GM12878 (cell line): ENCODE measurements at regions not wholly inside any gene's neighbourhood (a gene's known extent, or its start where the extent isn't known, plus 50 kb on each side); places are given as distances from the start of the nearest gene placed in this dataset.

Experiments
- ATAC-seq: fragments of 200-7000 bp; cut with Tn5 transposase; 3 replicates; pipeline ENCODE4 v1.9.1; 2020; ENCODE audit warnings: mild to moderate bottlenecking, moderate library complexity
- BruUV-seq: library from RNA; stranded (reverse); fragments of 400-500 nt; replicated peaks from 2 replicates; lab custom pipeline; 2021; lab: Mats Ljungman, UMichigan
- CTCF ChIA-PET: fragments of 300-600 bp; sonication (Branson Sonifier 250); formaldehyde crosslinking; extraction: SDS; loops from one replicate; lab custom pipeline; 2021; ENCODE audit warnings: inconsistent platforms; lab: Yijun Ruan, JAX
- POLR2A ChIA-PET: fragments of 350-600 bp; formaldehyde crosslinking; extraction: SDS; loops from one replicate; lab custom pipeline; 2021; ENCODE audit warnings: inconsistent platforms; lab: Charles Lee
- RAD21 ChIA-PET: fragments of 300-600 bp; sonication (Branson Sonifier 250); formaldehyde crosslinking; loops from one replicate; lab custom pipeline; 2023; ENCODE audit warnings: antibody characterized with exemption; ENCODE audit not compliant: unreplicated experiment; lab: Charles Lee
- SMC1A ChIA-PET: fragments of 300-600 bp; sonication (Branson Sonifier 250); formaldehyde crosslinking; loops from one replicate; lab custom pipeline; 2023; ENCODE audit not compliant: unreplicated experiment, uncharacterized antibody; lab: Charles Lee
- DNase-seq: peaks from one replicate; pipeline ENCODE4 v3.0.0-alpha.2; 2011; ENCODE audit warnings: low read depth, low spot score
- FAIRE-seq: peaks from 3 replicates; lab custom pipeline; 2011; peaks lifted over from hg19 to GRCh38; lab: Jason Lieb, UNC
- H2AFZ ChIP-seq: 2 replicates; pipeline ENCODE4 v1.6.0; 2011; ENCODE audit warnings: low read depth, low read length, control low read depth; ENCODE audit not compliant: control insufficient read depth
- H3K27ac ChIP-seq: 2 replicates; pipeline ENCODE4 v1.5.1; 2011; ENCODE audit warnings: control low read depth; ENCODE audit not compliant: control insufficient read depth, insufficient read depth
- H3K27me3 ChIP-seq, 2 experiments: replicated peaks in 1 of 2; 2 replicates each; pipeline versions ENCODE4 v1.6.0 to v1.6.1; 2011; ENCODE audit warnings: low read length in 1 of 2; ENCODE audit not compliant: control insufficient read depth in 2 of 2, insufficient read depth in 2 of 2
- H3K36me3 ChIP-seq, 2 experiments: 2 replicates each; pipeline ENCODE4 v1.5.1; 2011; ENCODE audit warnings: low read length in 1 of 2; ENCODE audit not compliant: control insufficient read depth in 2 of 2, insufficient read depth in 2 of 2
- H3K4me1 ChIP-seq: 2 replicates; pipeline ENCODE4 v1.6.1; 2011; ENCODE audit warnings: mild to moderate bottlenecking, low read length, moderate library complexity, mixed read lengths; ENCODE audit not compliant: control insufficient read depth, insufficient read depth
- H3K4me2 ChIP-seq: 2 replicates; pipeline ENCODE4 v1.6.0; 2011; ENCODE audit warnings: control low read depth; ENCODE audit not compliant: control insufficient read depth, insufficient read depth
- H3K4me3 ChIP-seq: fragments of 200-600 bp; sonication (generic); 2 replicates; pipeline ENCODE4 v1.5.1; 2016
- H3K79me2 ChIP-seq: 2 replicates; pipeline ENCODE4 v1.6.0; 2011; ENCODE audit warnings: low read length; ENCODE audit not compliant: control insufficient read depth, insufficient read depth
- H3K9ac ChIP-seq: 2 replicates; pipeline ENCODE4 v1.8.0; 2011; ENCODE audit warnings: low read length, control low read depth, mixed read lengths; ENCODE audit not compliant: control insufficient read depth, insufficient read depth
- H3K9me3 ChIP-seq: replicated peaks from 3 replicates; pipeline ENCODE4 v1.5.1; 2011; ENCODE audit warnings: mild to moderate bottlenecking, low read length; ENCODE audit not compliant: control insufficient read depth, insufficient read depth
- H4K20me1 ChIP-seq: 2 replicates; pipeline ENCODE4 v1.6.0; 2011; ENCODE audit not compliant: control insufficient read depth, insufficient read depth
- ATF3 ChIP-seq: IDR thresholded peaks from 2 replicates; pipeline ENCODE4 v1.6.1; 2011; ENCODE audit warnings: low read depth, mild to moderate bottlenecking, low read length, moderate library complexity, borderline replicate concordance; ENCODE audit errors: extremely low read depth
- CBX3 ChIP-seq: fragments of 200-600 bp; sonication (generic); IDR thresholded peaks from 2 replicates; pipeline ENCODE4 v1.6.1; 2016; ENCODE audit warnings: low read depth, borderline replicate concordance
- EED ChIP-seq: sonication (generic); IDR thresholded peaks from 2 replicates; pipeline ENCODE4 v1.6.1; 2016; ENCODE audit warnings: antibody characterized with exemption, low read depth
- FOXM1 ChIP-seq: IDR thresholded peaks from 2 replicates; pipeline ENCODE4 v1.6.1; 2012; ENCODE audit warnings: low read depth, mild to moderate bottlenecking, inconsistent platforms, low read length, moderate library complexity
- HDAC6 ChIP-seq: fragments of 200-600 bp; sonication (generic); IDR thresholded peaks from one replicate; pipeline ENCODE4 v1.8.0; 2017; ENCODE audit warnings: antibody characterized with exemption; ENCODE audit not compliant: unreplicated experiment
- HSF1 ChIP-seq: fragments of 150-350 bp; IDR thresholded peaks from 2 replicates; pipeline ENCODE4 v1.6.1; 2014; ENCODE audit warnings: mild to moderate bottlenecking, low read depth, low read length
- NFYB ChIP-seq: IDR thresholded peaks from 2 replicates; pipeline ENCODE4 v1.6.1; 2011; ENCODE audit warnings: low read depth, mild to moderate bottlenecking, low read length, improper control_type of control experiment, moderate library complexity; ENCODE audit not compliant: insufficient read depth
- NKRF ChIP-seq: fragments of 450-650 bp; conservative IDR thresholded peaks from 2 replicates; pipeline ENCODE4 v1.6.1; 2017; ENCODE audit warnings: mild to moderate bottlenecking, moderate library complexity
- POLR2AphosphoS5 ChIP-seq: IDR thresholded peaks from 2 replicates; pipeline ENCODE4 v1.6.1; 2011; ENCODE audit warnings: mild to moderate bottlenecking, low read length, inconsistent platforms
- RAD21 ChIP-seq: IDR thresholded peaks from 2 replicates; pipeline ENCODE4 v1.6.1; 2011; ENCODE audit warnings: mild to moderate bottlenecking, low read depth, low read length, moderate library complexity; ENCODE audit not compliant: insufficient read depth
- SKIL ChIP-seq: fragments of 450-650 bp; IDR thresholded peaks from 2 replicates; pipeline ENCODE4 v1.6.1; 2017; ENCODE audit warnings: mild to moderate bottlenecking, low read depth, inconsistent platforms; ENCODE audit not compliant: poor library complexity, severe bottlenecking
- SREBF1 ChIP-seq: IDR thresholded peaks from 2 replicates; pipeline ENCODE4 v1.6.1; 2012; ENCODE audit warnings: mild to moderate bottlenecking, low read length
- YY1 ChIP-seq: IDR thresholded peaks from 2 replicates; pipeline ENCODE4 v1.6.1; 2011; ENCODE audit warnings: low read depth, mild to moderate bottlenecking, low read length
- ZNF24 ChIP-seq: fragments of 450-650 bp; IDR thresholded peaks from 2 replicates; pipeline ENCODE4 v1.6.1; 2017; ENCODE audit warnings: antibody characterized with exemption, mild to moderate bottlenecking
- ZNF384 ChIP-seq: IDR thresholded peaks from 2 replicates; pipeline ENCODE4 v1.6.1; 2012; ENCODE audit warnings: low read depth, mild to moderate bottlenecking, low read length, improper control_type of control experiment, borderline replicate concordance
- ZZZ3 ChIP-seq: IDR thresholded peaks from 2 replicates; pipeline ENCODE4 v1.6.1; 2011; ENCODE audit warnings: low read depth; ENCODE audit not compliant: control insufficient read depth, insufficient read length
- WGBS: methylation state at CpG from one replicate; pipeline ENCODE4 v1.1.6; 2016; ENCODE audit warnings: low lambda C conversion rate; ENCODE audit not compliant: insufficient replicate concordance, insufficient coverage; ENCODE audit errors: missing lambda C conversion rate; 5-methylcytosine and 5-hydroxymethylcytosine counted together
- in situ Hi-C: fragments of 300-500 bp; cut with MboI; formaldehyde crosslinking; loops from 9 replicates; pipeline ENCODE4 v1.14.3; 2018; ENCODE audit warnings: mixed read lengths
- intact Hi-C: fragments of 100-400 bp; cut with micrococcal nuclease; formaldehyde crosslinking; loops from one replicate; pipeline ENCODE4 v1.14.2; 2022; ENCODE audit not compliant: unreplicated experiment

- TF ChIP-seq NFYB = no peak
- TF ChIP-seq, all 136 proteins: peak for 0
Measured at GRCh38 chr13:34816245-34816884, 125.7 kb upstream of the NBEA start (continued).

- no peak overlapping the region for H3K27ac ChIP-seq
- no peak overlapping the region for H3K9ac ChIP-seq
- 14% methylated on average over 6 of the region's 6 CpGs for WGBS
- no peaks in the 10 kb centered on the region for H3K79me2 ChIP-seq
- FAIRE-seq = no peak
- no TSS peak for BruUV-seq
- H3K4me1 ChIP-seq = no peaks in the 10 kb centered on the region
- no peak overlapping the region for H3K4me2 ChIP-seq
- no peak for TF ChIP-seq CBX3
- TF ChIP-seq ATF3 = no peak
- no peak for TF ChIP-seq POLR2AphosphoS5
- no peak for TF ChIP-seq SREBF1
- no peak for TF ChIP-seq EED
- TF ChIP-seq ZZZ3 = no peak
- no peak for TF ChIP-seq HDAC6
- no peak for TF ChIP-seq HSF1
- TF ChIP-seq NKRF = no peak
- no peak for TF ChIP-seq FOXM1
- TF ChIP-seq RAD21 = no peak
- no peak for TF ChIP-seq SKIL
- TF ChIP-seq ZNF24 = no peak
- TF ChIP-seq YY1 = no peak
- TF ChIP-seq ZNF384 = no peak
- intact Hi-C loops = no loop called here
- no peak overlapping the region for H2AFZ ChIP-seq
- no peaks in the 10 kb centered on the region for H3K27me3 ChIP-seq
- CTCF ChIA-PET = no interaction called here
- in situ Hi-C loops = no loop called here
- POLR2A ChIA-PET = no interaction called here
- DNase-seq = no peak
- H4K20me1 ChIP-seq = no peaks in the 10 kb centered on the region
- no peak overlapping the region for H3K4me3 ChIP-seq
- SMC1A ChIA-PET = no interaction called here
- no peaks in the 10 kb centered on the region for H3K9me3 ChIP-seq
- H3K36me3 ChIP-seq = no peaks in the 10 kb centered on the region
- no peak for ATAC-seq
- RAD21 ChIA-PET = no interaction called here
Measured at GRCh38 chr13:34816908-34817665, 125.0 kb upstream of the NBEA start.
